NCI-H748 (cell line): ENCODE measurements at regions not wholly inside any gene's neighbourhood (a gene's known extent, or its start where the extent isn't known, plus 50 kb on each side); places are given as distances from the start of the nearest gene placed in this dataset.

ENCODE experiments used
- DNase-seq: peaks from one replicate; lab custom pipeline; 2025; ENCODE audit not compliant: unreplicated experiment; lab: John Stamatoyannopoulos, UW

DNA sequence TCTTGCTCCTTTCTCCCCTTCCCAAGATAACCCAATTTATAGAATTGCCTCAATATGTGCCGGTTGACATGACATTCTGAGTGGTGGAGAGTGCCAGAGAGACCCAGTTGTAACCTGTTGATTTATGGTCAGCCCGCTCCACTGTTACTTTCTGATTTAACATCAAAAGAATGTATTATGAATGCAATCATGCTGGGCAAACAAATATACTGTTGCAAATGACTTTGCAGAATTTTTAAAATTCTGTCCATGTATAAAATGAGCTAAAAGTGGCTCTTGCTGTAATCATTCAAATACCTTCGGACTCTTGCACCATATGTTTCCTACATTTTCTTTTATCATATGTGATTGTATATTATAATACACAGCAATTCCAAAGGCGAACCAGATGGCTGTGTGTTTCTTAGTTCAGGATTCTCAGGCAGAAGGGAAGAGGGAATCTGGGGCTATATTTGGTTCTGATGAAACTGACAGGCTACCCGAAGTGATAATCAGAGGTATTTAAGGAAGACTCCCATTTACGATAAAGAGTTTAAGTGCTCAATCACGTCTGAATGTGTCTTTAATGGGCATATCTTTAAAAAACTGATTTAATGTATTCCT is 131.7 kb downstream of the CLCN4 start:
- no peak for DNase-seq

DNA sequence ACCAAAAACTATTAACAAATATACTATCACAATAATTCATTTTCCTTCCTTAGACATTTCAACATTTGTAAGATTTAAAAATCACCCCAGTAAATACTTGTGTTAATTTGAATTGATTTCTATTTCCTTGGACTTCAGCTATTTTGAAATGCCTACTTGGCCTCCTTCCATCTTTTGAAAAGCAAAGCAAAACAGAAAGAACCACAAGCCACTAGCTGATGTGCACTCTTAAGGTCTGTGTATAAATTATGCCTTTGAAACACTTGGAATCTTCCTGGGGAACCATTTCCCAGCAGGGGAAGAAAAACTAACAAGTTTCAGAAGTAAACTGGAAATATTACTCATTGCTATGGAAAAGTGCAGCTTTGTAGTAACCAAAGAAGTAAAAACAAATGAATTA is 139.8 kb downstream of the CLCN4 start:
- no peak for DNase-seq

DNA sequence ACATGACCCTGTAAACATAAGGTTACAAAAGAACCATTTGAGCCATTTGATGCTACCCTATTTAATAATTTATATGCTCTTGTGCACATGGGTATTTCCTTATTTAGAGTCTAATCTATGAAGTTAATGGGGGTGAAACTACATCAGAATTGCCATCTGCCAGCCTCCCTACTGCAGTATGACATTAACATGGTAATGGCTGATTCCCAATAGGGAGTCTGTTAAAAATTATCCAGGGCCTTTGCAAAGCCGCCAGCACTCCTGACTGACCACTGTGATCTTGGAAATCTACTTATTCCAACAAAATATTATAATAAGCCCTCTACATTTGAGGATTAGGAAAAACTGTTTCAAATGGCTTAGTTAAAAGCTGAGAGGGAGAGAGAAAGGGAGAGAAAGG is 153.7 kb downstream of the CLCN4 start:
- DNase-seq: no peak

DNA sequence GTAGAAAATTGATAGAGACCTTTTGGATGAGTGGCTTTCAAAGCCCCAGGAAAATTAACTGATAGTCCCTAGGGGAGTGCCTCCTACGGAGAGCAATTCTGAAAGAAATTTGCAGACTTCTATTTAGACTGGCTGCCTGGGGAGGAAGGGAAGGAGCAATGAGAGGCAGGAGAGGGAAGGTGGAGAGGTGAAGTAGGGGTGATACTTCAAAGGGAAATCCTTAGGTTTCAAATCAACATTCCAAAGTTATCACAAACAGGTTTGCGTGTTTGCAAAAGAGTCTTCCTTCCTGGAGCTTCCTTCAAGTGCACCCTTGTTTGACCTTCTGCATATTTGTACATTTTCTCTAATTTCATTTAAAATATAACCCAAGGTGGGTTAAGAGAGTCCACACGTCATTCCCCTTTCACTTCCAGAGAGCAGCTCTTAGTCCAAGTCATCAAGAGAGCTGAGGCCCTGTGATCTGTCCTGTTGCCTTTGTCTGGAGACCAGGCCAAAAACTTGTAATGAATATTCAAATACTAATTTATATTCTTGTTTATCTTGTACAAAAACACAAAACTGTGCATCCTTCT is 157.8 kb downstream of the CLCN4 start:
- DNase-seq: no peak

DNA sequence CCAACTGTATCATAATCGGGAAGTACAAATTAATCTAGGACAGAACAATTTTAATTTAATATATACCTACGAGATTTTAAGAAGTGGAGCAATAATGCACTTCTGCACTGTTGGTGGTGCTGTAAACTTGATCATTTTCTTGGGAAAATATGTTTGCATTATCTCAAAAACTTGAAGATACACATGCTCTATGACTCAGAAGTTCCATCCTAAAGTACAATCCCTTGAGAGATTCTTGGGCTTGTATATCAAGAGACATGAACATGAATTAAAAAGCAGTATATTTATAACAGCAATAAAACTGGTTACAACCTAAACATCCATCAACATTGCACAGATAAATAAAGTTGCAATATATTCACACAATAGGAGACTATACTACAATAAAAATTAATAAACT is 168.8 kb downstream of the CLCN4 start:
- DNase-seq: no peak

DNA sequence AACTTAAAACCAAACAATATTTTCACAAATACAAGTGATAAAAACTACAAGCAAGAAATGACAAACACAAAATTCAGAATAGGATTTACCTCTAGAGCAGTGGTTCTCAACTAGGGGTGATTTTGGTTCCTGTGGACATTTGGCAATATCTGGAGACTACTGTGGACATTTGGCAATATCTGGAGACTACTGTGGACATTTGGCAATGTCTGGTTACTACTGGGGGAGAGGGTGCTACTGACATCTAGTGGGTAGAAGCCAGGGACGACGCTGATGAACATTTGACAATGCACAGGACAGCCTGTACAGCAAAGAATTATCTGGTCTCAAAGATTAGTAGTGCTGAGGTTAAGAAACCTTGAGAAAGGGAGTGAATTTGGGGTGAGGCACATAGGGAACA is 169.8 kb downstream of the CLCN4 start:
- peak; percentile 26 for DNase-seq

DNA sequence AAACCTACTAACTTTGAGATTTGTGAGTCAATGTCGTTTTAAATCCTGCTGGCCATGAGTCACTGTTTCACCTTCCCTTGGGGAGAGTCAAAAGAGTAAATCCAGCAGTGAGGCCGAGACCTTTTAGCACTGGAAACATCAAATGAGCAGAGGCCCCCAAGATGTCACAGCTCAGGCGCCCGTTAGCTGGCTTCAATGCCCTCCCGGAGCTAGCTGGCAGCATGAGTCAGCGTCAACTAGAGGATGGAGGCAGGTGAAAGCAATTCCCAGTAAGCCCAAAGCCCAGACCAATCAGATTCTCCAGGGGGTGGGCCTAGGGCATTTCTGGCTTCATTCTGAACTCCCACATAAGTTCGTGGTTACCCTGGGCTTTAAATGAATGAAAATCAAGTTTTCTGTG is 170.9 kb downstream of the CLCN4 start:
- no peak for DNase-seq

DNA sequence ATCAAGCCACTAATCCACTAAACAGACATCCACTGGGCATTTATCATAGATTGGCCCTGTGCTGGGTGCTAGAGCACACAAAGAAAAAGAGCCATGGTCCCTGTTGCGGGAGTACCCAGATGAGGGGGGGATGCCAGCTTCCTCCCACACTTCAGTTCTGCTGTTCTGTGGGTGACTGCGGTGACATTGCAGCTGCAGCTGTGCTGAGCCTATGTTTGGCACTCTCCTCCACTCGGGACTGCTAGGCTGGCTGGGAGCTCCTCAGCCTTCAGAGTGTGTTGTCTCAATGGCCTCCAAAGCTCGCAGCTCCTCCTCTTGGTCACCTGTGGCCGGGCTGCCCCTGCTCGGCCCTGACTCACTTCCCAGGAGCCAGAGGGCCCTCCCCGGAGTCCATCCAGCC is 173.2 kb downstream of the CLCN4 start:
- DNase-seq: no peak

DNA sequence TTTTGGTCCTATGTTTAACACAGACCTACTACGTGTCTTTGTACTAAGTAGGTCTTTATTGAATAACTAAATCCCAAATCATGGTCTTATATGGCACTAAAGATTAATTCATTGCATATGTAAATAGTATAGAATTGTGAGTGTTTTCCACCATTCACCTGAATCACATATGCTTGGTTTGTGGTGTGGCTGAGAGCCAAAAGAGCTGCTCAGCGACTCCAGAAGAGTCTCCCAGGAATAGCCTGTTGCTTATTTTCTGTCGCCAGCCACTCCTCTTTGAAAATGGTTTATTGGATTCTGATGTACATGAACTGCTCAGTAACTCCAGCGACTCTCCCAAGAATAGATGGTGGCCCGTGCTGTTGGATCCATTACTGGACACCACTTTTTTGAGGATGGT is 184.5 kb downstream of the CLCN4 start:
- DNase-seq: no peak

DNA sequence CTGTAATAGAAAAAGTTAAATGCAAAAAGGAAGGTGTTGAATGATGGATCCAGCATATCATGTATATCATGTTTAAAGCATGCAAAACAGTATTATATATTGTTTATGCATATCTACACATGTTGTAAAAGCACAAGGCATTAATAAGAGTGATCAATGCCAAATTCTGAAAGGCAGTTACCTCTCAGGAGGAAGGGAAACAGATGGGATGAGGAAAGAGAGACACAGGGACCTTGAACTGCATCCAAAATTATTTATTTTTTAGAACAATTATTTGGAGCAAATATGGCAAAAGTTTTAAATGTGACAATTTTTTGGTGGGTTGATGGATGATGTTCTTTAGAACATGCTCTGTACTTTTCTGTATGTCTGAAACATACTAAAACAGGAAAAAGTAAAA is 193.4 kb downstream of the CLCN4 start:
- DNase-seq: no peak

DNA sequence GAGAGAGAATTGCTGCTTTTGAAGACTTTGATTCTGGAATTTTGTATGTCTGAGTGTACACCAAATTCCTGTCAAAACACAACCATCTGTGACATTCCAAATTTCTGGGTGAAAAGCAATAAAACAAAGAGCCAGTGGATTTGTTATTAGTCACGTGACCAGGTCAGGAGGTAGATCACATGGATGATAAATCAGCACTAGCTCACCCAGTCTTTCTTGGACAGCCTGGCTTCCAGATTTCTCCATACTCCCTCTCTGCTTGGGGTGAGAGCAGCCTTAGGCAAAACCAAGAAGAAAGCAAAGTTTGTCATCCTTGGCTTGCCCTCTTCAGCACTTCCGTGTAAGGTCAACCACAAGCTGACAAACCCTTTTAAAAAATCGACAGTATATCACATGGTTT is 194.2 kb downstream of the CLCN4 start:
- DNase-seq: no peak

DNA sequence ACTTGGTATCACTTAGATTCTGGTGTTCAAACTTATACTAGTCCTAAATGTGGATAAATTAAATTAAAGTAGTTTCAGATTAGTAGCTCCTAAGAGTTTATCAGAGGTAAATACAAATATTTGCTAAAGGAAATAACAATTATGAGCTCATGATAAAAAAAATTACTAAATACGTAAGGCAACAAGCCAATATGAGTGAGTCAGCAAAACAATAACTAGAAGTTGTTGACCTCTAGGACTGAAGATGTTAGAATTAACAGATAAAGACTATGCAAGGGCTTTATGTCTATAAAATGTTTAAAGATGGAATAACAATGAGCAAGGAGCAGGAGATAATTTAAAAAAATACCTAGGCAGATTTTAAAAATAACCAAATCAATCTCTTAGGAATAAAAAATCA is 195.8 kb downstream of the CLCN4 start:
- no peak for DNase-seq

DNA sequence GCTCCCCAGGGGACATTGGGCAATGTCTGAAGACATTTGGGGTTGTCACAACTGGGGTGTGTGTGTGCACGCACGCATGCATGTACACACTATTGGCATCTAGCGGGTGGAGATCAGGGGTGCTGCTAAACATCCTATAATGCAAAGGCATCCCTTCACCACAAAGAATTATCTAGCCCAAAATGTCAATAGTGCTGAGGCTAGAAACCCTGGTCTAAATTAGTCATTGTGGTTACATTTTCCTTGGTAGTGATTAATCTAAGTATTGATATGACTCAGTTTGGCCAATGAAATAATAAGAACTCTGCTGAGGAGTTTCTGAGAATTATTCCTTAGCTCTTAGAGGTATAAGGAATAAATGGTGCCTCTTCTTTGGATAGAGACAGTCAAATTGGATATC is 200.2 kb downstream of the CLCN4 start:
- DNase-seq: no peak

DNA sequence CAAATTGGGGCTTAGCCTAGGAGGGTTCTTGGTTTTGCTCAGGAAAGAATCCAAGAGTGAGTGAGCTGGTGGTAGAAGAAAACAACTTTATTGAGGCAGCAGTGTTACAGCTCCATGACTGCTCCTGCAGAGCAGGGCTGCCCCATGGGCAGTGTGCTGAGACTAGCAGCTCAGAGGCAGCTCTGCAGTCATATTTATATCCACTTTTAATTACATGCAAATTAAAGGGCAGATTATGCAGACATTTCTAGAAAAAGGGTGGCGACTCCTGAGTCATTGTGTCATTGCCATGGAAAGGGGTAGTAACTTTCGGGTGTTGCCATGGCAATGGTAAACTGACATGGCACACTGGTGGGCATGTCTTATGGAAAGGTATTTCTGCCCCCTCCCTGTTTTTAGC is 202.2 kb downstream of the CLCN4 start:
- no peak for DNase-seq

DNA sequence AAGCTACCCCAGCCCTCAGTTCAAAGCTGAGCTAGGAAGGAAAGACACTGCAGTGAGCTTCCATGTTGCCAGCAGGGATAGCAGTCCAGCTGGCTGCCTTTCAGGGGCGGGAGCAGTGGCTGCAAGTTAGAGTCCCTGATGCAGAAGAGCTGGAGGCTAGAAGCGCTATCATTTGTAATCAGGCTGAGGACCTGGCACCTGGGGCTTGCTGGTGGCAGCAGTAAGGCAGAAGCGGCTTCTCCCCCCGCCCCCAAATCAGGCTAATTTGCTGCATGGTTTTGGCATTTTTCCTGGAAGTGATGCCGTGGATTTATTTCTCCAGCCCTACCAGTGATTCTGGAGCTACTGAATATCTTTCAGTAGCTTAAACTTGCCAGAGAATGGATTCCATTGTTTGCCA is 203.3 kb downstream of the CLCN4 start:
- no peak for DNase-seq

DNA sequence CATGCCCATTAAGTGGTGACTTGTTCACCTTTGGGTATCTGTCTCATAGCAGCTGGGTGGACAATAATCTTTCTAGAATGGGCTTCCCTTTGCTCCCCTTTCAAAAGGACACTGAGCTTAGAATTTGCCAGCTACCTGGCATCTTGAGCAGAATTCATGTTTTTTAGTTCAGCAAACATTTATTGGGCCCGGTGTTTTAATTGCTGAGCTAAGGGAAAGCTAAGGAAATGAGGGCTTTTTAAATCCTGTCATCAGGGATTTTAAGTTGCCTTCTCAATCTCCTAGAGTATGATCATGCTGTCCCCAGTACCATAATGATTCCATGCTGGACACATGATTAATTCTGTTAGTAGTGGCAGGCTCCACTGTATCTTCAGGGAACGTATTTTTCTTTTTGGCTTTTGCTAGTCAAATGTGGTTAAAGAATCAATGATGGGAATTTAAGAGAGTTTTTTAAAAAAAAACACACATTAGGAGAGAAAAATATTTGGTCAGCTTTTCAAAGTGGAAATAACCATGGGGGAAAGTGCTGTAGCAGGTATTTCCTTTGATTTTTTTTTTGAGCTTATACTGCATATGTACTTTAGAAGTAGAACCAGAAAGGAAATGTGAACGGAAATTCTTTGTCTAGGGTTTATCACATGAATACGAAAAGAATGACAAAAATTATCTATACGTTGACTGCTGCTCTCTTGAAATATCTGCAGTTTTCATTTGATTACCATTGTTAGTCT is 208.9 kb downstream of the CLCN4 start:
- no peak for DNase-seq

DNA sequence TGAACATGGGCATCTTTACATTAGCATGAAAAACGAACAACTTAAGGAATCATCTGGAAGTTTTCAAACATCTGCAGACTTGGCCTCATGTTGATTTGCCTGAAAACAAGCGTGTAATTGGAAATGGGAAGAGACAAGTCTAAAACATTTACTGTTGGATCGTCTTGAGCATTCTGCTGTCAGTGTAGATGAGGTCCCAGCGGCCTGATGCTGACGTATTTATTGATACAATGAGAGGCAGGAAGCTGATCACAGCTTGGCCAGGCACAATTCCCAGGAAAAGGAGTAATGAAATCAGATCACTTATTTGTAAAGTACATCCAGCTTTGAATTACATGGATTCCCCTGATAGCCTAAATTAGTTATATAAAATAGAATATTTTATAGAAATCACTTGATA is 210.6 kb downstream of the CLCN4 start:
- no peak for DNase-seq

DNA sequence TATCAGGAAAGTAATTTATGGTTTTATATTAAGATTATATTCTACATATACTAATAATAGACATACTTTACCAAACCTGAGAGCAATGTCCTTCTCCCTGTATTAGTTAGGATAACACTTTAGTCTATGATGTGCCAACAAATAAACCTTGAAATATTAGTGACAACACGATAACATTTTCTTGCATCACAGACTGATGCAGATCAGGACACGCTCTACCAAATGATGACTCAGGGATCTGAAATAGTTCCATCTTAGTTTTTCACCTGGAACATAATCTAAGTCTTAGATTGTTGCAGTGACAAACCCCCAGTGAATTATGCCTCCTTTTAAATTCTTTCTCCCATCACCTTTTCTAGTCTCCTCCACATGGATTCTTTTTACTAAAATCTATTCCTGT is 214.2 kb downstream of the CLCN4 start:
- no peak for DNase-seq

DNA sequence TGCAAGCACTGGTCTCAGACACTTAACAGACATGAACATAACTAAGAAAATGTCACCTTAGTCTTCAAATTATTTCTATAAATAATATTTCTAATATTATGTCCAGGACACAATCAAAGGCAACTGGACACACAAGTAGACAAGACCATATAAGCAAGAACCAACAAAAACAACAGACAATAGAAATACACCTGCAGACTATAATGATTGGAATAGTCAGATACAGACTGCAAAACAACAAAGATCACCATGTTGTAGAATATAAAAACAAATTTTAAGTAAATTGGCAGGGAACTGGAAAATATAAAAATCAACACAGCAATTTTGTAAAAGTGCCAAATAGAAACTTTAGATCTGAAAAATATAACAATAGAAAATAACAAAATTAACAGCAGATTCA is 220.7 kb downstream of the CLCN4 start:
- no peak for DNase-seq

DNA sequence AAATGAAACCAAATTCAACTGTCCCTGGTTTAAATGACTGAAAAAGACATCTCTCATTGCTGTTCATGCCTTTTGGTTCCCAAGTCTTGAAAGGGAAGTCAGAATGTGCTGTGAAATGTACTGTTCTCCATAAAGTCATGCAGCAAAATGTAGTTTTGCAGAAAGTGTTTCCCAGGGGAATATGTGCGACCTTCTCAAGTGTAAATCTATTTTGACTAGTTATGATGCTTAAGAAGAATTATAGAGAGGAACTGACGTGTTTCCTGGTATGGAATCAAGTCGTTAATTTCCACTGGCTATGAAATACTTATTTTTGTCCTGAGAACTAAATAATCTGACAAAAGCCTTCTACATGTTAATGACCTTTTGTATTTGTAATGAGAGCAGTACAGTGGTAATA is 223.1 kb downstream of the CLCN4 start:
- DNase-seq: no peak

DNA sequence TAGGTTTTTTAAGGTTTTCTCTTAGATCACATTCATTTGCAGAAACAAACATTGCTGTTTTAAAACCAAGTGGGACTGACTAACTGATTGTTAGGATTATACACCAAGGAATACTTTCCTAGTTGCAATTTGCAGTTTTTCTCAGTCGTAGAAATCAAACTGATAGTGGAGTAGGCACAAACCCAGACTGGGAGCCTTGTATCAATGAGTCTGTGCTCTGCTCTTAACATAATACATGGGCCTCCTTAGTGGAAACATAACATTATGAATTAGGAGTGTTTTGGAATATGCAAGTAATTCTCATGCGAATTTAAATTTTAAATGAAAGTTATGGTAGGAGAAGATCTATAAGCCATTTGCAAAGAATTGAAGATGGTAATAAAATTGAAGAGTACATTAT is 223.5 kb downstream of the CLCN4 start:
- DNase-seq: no peak

DNA sequence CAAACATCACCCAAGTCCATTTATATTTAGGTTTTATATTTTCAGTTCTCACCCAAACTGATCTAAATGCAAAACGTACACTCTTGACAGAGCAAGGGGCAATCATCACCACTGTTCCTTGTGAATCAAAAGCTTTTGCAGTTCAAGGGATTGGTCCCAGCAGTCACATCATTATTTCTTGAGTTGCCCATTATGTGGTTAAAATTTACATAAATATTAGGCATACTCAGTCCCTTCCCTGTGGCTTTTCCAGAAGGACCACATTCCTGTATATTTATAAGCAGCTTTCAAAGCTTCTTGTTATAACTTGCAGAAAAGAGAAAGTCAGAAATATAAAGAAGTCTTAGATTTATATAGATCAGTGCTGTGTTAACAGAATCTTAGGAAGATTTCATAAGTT is 224.4 kb downstream of the CLCN4 start:
- no peak for DNase-seq

DNA sequence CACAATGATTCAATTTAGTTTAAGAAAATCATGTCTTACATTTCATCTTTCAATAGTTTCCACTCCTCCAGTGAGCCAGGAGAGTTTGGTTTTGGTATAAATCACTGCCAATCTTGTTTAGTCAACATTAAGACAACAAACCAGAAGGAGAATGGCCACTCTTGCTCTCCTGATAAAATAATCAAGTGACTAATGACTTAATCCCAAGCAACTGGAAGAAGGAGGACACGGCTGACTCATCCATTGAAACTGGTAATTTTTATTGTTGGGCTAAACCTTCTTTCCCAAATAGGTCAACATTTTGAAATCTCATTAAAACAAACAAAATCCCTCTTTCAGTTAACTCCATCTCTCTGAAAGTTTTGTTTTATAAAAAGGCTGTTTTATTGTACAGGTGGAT is 230.2 kb downstream of the CLCN4 start:
- DNase-seq: no peak
